AG10803 (cell line): ENCODE measurements at regions not wholly inside any gene's neighbourhood (a gene's known extent, or its start where the extent isn't known, plus 50 kb on each side); places are given as distances from the start of the nearest gene placed in this dataset.

ENCODE experiments used
- DNase-seq: peaks from one replicate; pipeline ENCODE4 v3.0.0; 2010; ENCODE audit warnings: low read depth
- H3K4me3 ChIP-seq: 2 replicates; pipeline ENCODE4 v1.5.1; 2011; ENCODE audit warnings: mild to moderate bottlenecking, low read length, control low read depth
- CTCF ChIP-seq: conservative IDR thresholded peaks from 2 replicates; pipeline ENCODE4 v1.5.1; 2011; ENCODE audit warnings: mild to moderate bottlenecking, low read length, control low read depth, inconsistent platforms

- H3K4me3 ChIP-seq, result no peak overlapping the region
- no peak for TF ChIP-seq CTCF
- no peak for DNase-seq
These were observed 73.3 kb downstream of the IRX5 start for GRCh38 chr16:55003916-55004315.

- DNase-seq, result no peak
- H3K4me3 ChIP-seq, result no peak overlapping the region
- TF ChIP-seq CTCF, result no peak
These were observed 76.8 kb downstream of the IRX5 start for GRCh38 chr16:55007504-55007903.

GRCh38 chr16:55008836-55009510, 78.3 kb downstream of the IRX5 start:
- no peak for TF ChIP-seq CTCF
- no peak for DNase-seq
- H3K4me3 ChIP-seq, result no peak overlapping the region

- no peak for TF ChIP-seq CTCF
- no peak overlapping the region for H3K4me3 ChIP-seq
- no peak for DNase-seq
These were observed 78.9 kb downstream of the IRX5 start for GRCh38 chr16:55009581-55009980.

GRCh38 chr16:55010492-55011160, 80.0 kb downstream of the IRX5 start:
- TF ChIP-seq CTCF, result no peak
- no peak overlapping the region for H3K4me3 ChIP-seq
- peak; percentile 23 for DNase-seq

GRCh38 chr16:55012362-55012761, 81.7 kb downstream of the IRX5 start:
- DNase-seq, result no peak
- no peak overlapping the region for H3K4me3 ChIP-seq
- no peak for TF ChIP-seq CTCF

GRCh38 chr16:55012793-55013192, 82.1 kb downstream of the IRX5 start:
- no peak for TF ChIP-seq CTCF
- H3K4me3 ChIP-seq, result no peak overlapping the region
- DNase-seq, result no peak
